Mesendoderm (in vitro differentiated cells): ENCODE measurements at regions not wholly inside any gene's neighbourhood (a gene's known extent, or its start where the extent isn't known, plus 50 kb on each side); places are given as distances from the start of the nearest gene placed in this dataset.
A peak's percentile ranks its signal among the peaks of the same experiment; 100 is the strongest.
"Not testable (repeated sequence)": the region's sequence is repeated elsewhere in the genome, so short reads cannot be mapped to it uniquely, and the experiment has no call there.

Experiments used
- DNase-seq: peaks from one replicate; pipeline ENCODE4 v3.0.0; 2013
- H2AK5ac ChIP-seq: 2 replicates; pipeline ENCODE4 v1.6.1; 2013; ENCODE audit warnings: low read length, inconsistent platforms
- H2BK120ac ChIP-seq: 2 replicates; pipeline ENCODE4 v1.6.1; 2013; ENCODE audit warnings: low read depth, mild to moderate bottlenecking, low read length, moderate library complexity, mixed read lengths
- H2BK15ac ChIP-seq: replicated peaks from 2 replicates; pipeline ENCODE4 v1.6.1; 2013; ENCODE audit warnings: low read depth, mild to moderate bottlenecking, moderate library complexity
- H2BK5ac ChIP-seq: 2 replicates; pipeline ENCODE4 v1.6.1; 2013; ENCODE audit warnings: low read length, inconsistent platforms
- H3K18ac ChIP-seq: 2 replicates; pipeline ENCODE4 v1.6.1; 2013; ENCODE audit warnings: mild to moderate bottlenecking, low read length, mixed read lengths
- H3K23ac ChIP-seq: one replicate; pipeline ENCODE4 v1.6.1; 2013; ENCODE audit warnings: low read length
- H3K27ac ChIP-seq: 2 replicates; pipeline ENCODE4 v1.5.1; 2013; ENCODE audit warnings: low read depth, mild to moderate bottlenecking, inconsistent platforms, low read length, moderate library complexity
- H3K27me3 ChIP-seq: 2 replicates; pipeline ENCODE4 v1.6.1; 2013; ENCODE audit warnings: low read length, control low read depth, mild to moderate bottlenecking, inconsistent platforms; ENCODE audit not compliant: insufficient read depth, poor library complexity
- H3K36me3 ChIP-seq: 2 replicates; pipeline ENCODE4 v1.6.1; 2013; ENCODE audit warnings: low read length, inconsistent platforms; ENCODE audit not compliant: control insufficient read depth, insufficient read depth
- H3K4ac ChIP-seq: one replicate; pipeline ENCODE4 v1.6.1; 2013; ENCODE audit warnings: low read depth, mild to moderate bottlenecking, low read length, moderate library complexity
- H3K4me1 ChIP-seq: 2 replicates; pipeline ENCODE4 v1.6.1; 2013; ENCODE audit warnings: low read depth, low read length, inconsistent platforms; ENCODE audit not compliant: control insufficient read depth
- H3K4me2 ChIP-seq: 2 replicates; pipeline ENCODE4 v1.6.1; 2013; ENCODE audit warnings: low read length
- H3K4me3 ChIP-seq: 2 replicates; pipeline ENCODE4 v1.5.1; 2013; ENCODE audit warnings: mild to moderate bottlenecking, low read length
- H3K56ac ChIP-seq: one replicate; pipeline ENCODE4 v1.6.1; 2013; ENCODE audit warnings: low read length
- H3K79me1 ChIP-seq: 2 replicates; pipeline ENCODE4 v1.6.1; 2013; ENCODE audit warnings: low read length, inconsistent platforms
- H3K79me2 ChIP-seq: 2 replicates; pipeline ENCODE4 v1.6.1; 2013; ENCODE audit warnings: mild to moderate bottlenecking, low read length; ENCODE audit not compliant: control insufficient read depth, insufficient read depth
- H3K9ac ChIP-seq: 2 replicates; pipeline ENCODE4 v1.6.1; 2013; ENCODE audit warnings: low read length, inconsistent platforms
- H4K5ac ChIP-seq: one replicate; pipeline ENCODE4 v1.6.1; 2013; ENCODE audit warnings: low read length
- H4K8ac ChIP-seq: one replicate; pipeline ENCODE4 v1.6.1; 2013; ENCODE audit warnings: low read depth, mild to moderate bottlenecking, control low read depth, low read length, moderate library complexity
- WGBS: extraction: QIAGEN DNeasy Blood & Tissue Kit; methylation state at CpG from one replicate; pipeline ENCODE4 v1.1.7; 2013; ENCODE audit warnings: low lambda C conversion rate, missing lambda C conversion rate; ENCODE audit not compliant: insufficient coverage; ENCODE audit errors: extremely low coverage; 5-methylcytosine and 5-hydroxymethylcytosine counted together

DNA sequence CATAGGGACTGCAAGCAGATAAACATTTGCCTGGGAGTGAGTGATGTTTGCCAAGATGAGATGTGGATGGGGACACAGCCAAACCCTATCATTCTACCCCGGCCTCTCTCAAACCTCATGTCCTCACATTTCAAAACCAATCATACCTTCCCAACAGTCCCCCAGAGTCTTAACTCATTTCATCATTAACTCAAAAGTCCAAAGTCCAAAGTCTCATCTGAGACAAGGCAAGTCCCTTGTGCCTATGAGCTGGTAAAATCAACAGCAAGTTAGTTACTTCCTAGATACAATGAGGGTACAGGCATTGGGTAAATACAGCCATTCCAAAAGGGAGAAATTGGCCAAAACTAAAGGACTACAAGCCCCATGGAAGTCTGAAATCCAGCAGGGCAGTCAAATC, 822.9 kb upstream of the SPRY2 start:
- not testable (repeated sequence) for DNase-seq

DNA sequence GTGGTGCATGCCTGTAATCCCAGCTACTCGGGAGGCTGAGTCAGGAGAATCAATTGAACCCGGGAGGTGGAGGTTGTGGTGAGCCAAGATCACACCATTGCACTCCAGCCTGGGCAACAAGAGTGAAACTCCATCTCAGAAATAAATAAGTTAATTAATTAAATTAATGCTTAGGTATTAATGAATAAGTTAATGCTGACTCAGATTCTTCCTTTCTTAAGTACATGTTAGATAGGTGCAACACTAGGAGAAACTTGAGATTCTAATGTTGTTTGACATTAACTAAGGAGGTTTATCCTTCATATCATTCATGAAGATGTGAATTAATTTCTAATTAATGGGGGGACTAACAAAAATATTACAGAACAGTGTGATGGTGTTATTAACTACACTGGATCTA, 812.6 kb upstream of the SPRY2 start:
- H3K4me2 ChIP-seq = no peak overlapping the region
- no peaks in the 10 kb centered on the region for H3K36me3 ChIP-seq
- no peak overlapping the region for H4K8ac ChIP-seq
- H3K79me2 ChIP-seq = no peaks in the 10 kb centered on the region
- H3K4me3 ChIP-seq = no peak overlapping the region
- H3K9ac ChIP-seq = no peak overlapping the region
- H4K5ac ChIP-seq = no peak overlapping the region
- H3K27ac ChIP-seq = no peak overlapping the region
- no peak overlapping the region for H3K18ac ChIP-seq
- H2AK5ac ChIP-seq = no peak overlapping the region
- H3K56ac ChIP-seq = no peak overlapping the region
- no peak overlapping the region for H3K23ac ChIP-seq
- DNase-seq = no peak
- no peaks in the 10 kb centered on the region for H3K27me3 ChIP-seq
- no peak overlapping the region for H2BK5ac ChIP-seq
- no peaks in the 10 kb centered on the region for H3K4me1 ChIP-seq
- H2BK120ac ChIP-seq = no peak overlapping the region
- WGBS = no CpG with 5 or more reads among the region's 2 CpGs
- H2BK15ac ChIP-seq = no peak overlapping the region
- no peaks in the 10 kb centered on the region for H3K79me1 ChIP-seq
- H3K4ac ChIP-seq = no peak overlapping the region

More for the DNA sequence above, 822.9 kb upstream of the SPRY2 start:
- not testable (repeated sequence) for H3K27ac ChIP-seq, H4K8ac ChIP-seq, H3K4me2 ChIP-seq, H3K27me3 ChIP-seq, H3K9ac ChIP-seq, H3K4ac ChIP-seq, H4K5ac ChIP-seq, H3K4me1 ChIP-seq, H3K56ac ChIP-seq, H2BK120ac ChIP-seq, H3K23ac ChIP-seq, H3K36me3 ChIP-seq, H3K4me3 ChIP-seq, H3K18ac ChIP-seq, H2BK15ac ChIP-seq, H3K79me1 ChIP-seq, H2AK5ac ChIP-seq, H2BK5ac ChIP-seq, H3K79me2 ChIP-seq
- WGBS = no CpG with 5 or more reads among the region's 1 CpG

DNA sequence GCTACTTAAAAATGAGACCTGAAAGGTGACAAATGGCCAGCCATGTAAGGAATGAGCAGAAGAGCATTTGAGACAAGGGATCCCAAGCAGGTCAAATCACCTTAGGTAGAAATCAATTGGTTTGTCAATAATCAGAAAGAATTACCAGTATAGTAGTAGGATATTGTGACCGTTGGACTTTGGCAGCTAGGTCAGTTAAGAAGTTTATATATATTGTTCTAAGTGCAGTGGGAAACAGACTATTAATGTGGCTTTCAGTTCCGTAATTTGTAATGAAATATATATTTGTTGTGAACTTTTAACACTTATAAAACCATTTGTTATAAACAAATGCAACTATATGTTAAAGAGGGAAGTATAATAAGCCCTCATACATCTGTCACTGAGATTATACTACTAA, 807.9 kb upstream of the SPRY2 start:
- H3K27me3 ChIP-seq = no peaks in the 10 kb centered on the region
- H3K4me2 ChIP-seq = no peak overlapping the region
- H3K4me3 ChIP-seq = no peak overlapping the region
- no peak overlapping the region for H2BK5ac ChIP-seq
- no peak overlapping the region for H4K5ac ChIP-seq
- DNase-seq = no peak
- no CpG with 5 or more reads among the region's 2 CpGs for WGBS
- no peak overlapping the region for H3K27ac ChIP-seq
- no peak overlapping the region for H3K9ac ChIP-seq
- H3K4me1 ChIP-seq = no peaks in the 10 kb centered on the region
- H3K4ac ChIP-seq = no peak overlapping the region
- no peak overlapping the region for H4K8ac ChIP-seq
- H3K79me1 ChIP-seq = no peaks in the 10 kb centered on the region
- no peak overlapping the region for H3K56ac ChIP-seq
- H3K23ac ChIP-seq = no peak overlapping the region
- H2BK15ac ChIP-seq = no peak overlapping the region
- no peak overlapping the region for H3K18ac ChIP-seq
- no peak overlapping the region for H2BK120ac ChIP-seq
- H2AK5ac ChIP-seq = no peak overlapping the region
- H3K36me3 ChIP-seq = no peaks in the 10 kb centered on the region
- no peaks in the 10 kb centered on the region for H3K79me2 ChIP-seq

DNA sequence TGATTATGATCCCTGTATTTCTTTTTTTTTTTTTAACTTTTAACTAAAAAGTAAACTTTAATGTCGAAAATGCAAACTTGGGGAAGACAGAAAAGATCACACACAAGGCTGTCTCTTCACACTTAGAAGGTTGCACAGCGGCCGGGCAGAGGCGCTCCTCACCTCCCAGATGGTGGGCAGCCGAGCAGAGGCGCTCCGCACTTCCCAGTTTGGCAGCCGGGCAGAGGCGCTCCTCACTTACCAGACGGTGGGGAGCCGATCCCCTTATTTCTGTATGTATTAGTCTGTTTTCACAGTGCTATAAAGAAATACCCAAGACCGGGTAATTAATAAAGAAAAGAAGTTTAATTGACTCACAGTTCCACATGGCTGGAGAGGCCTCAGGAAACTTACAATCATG, 805.6 kb upstream of the SPRY2 start:
- not testable (repeated sequence) for H3K79me1 ChIP-seq, H2BK5ac ChIP-seq, H4K5ac ChIP-seq, DNase-seq, H3K36me3 ChIP-seq, H3K4me1 ChIP-seq, H3K4me2 ChIP-seq, H3K56ac ChIP-seq, H3K27ac ChIP-seq, H2AK5ac ChIP-seq, H3K4ac ChIP-seq, H3K4me3 ChIP-seq, H3K9ac ChIP-seq, H3K18ac ChIP-seq, H3K23ac ChIP-seq, H2BK120ac ChIP-seq, H4K8ac ChIP-seq, H3K79me2 ChIP-seq, H3K27me3 ChIP-seq, H2BK15ac ChIP-seq
- WGBS = no CpG with 5 or more reads among the region's 12 CpGs

DNA sequence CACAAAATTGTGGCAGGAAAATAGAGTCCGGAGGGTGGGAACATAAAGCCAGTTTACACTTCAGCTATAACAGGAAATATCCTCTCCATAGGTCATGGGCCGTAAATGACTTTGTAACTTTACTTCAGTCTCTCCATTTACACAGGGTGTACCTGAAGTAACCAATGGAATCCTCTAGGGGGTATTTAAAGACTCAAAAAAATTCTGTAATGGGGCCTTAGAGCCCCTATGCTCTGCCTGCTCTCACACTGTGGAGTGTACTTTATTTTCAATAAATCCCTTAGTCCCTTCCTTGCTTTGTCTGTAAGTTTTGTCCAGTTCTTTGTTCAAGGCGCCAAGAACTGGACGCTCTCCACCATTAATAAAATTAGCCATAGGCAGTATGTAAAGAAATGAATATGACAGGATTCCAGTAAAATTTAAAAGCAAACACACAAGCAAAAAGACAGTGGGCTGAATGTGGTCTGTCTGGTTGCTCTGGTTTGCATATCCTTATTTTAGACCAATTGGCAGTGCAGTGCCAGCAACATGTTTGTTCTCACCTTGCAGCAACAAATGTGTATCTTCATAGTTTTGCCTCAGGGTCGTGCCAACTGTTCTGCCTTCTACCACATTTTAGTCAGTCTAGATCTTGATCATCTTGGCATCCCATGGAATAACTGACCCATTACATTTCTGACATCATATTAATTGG, 801.5 kb upstream of the SPRY2 start:
- no peaks in the 10 kb centered on the region for H3K4me1 ChIP-seq
- no peak overlapping the region for H4K8ac ChIP-seq
- H4K5ac ChIP-seq = no peak overlapping the region
- no peak overlapping the region for H3K4me2 ChIP-seq
- H2BK5ac ChIP-seq = no peak overlapping the region
- H3K79me1 ChIP-seq = no peaks in the 10 kb centered on the region
- DNase-seq = peak; percentile 40
- no peaks in the 10 kb centered on the region for H3K27me3 ChIP-seq
- H2AK5ac ChIP-seq = no peak overlapping the region
- no peak overlapping the region for H3K9ac ChIP-seq
- H2BK15ac ChIP-seq = no peak overlapping the region
- no peak overlapping the region for H3K4ac ChIP-seq
- no CpG with 5 or more reads among the region's 5 CpGs for WGBS
- no peak overlapping the region for H3K4me3 ChIP-seq
- no peak overlapping the region for H3K56ac ChIP-seq
- H3K79me2 ChIP-seq = no peaks in the 10 kb centered on the region
- H3K23ac ChIP-seq = no peak overlapping the region
- H3K27ac ChIP-seq = no peak overlapping the region
- no peak overlapping the region for H3K18ac ChIP-seq
- no peaks in the 10 kb centered on the region for H3K36me3 ChIP-seq
- no peak overlapping the region for H2BK120ac ChIP-seq

DNA sequence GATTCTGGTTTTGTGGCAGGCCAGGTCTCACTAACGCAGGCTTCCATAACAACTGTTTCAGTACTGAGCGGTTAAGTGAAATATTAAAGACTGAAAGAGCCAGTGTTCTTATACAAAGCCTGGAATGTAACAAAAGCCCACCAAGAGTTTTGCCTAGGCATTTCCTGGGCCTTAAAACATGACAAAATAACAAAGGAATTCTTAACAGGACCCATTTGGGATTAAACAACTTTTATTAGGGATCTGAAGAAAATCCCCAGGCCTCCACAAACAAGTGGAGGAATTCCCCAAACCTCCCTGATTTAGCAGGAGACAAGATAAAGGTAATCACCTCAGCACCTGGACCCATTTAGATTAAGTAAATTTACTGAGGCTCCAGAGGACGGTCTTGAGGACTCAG, 799.7 kb upstream of the SPRY2 start:
- no CpG with 5 or more reads among the region's 3 CpGs for WGBS
- Histone ChIP-seq H3K27me3 (no peaks in the 10 kb centered on the region), H3K79me2 (no peaks in the 10 kb centered on the region), H4K8ac (no peak overlapping the region), H2BK5ac (no peak overlapping the region), H3K4ac (no peak overlapping the region), H3K79me1 (no peaks in the 10 kb centered on the region), H3K56ac (no peak overlapping the region), H3K23ac (no peak overlapping the region), H3K4me2 (no peak overlapping the region), H3K36me3 (no peaks in the 10 kb centered on the region), H3K4me3 (no peak overlapping the region), H2AK5ac (no peak overlapping the region), H2BK120ac (no peak overlapping the region), H3K4me1 (no peaks in the 10 kb centered on the region), H2BK15ac (no peak overlapping the region), H3K27ac (no peak overlapping the region), H3K9ac (no peak overlapping the region), H4K5ac (no peak overlapping the region), H3K18ac (no peak overlapping the region)
- peak; percentile 59 for DNase-seq
